NT2/D1 (cell line): ENCODE measurements at regions not wholly inside any gene's neighbourhood (a gene's known extent, or its start where the extent isn't known, plus 50 kb on each side); places are given as distances from the start of the nearest gene placed in this dataset.
A peak's percentile ranks its signal among the peaks of the same experiment; 100 is the strongest.

ENCODE experiments used
- DNase-seq: peaks from one replicate; pipeline ENCODE4 v3.0.0-alpha.2; 2011; ENCODE audit warnings: low read depth, low spot score
- H3K27me3 ChIP-seq: 2 replicates; pipeline ENCODE4 v1.6.0; 2011; ENCODE audit warnings: mild to moderate bottlenecking; ENCODE audit not compliant: insufficient read length, insufficient read depth
- H3K36me3 ChIP-seq: 2 replicates; pipeline ENCODE4 v1.6.1; 2011; ENCODE audit warnings: mild to moderate bottlenecking, low read length, mixed read lengths; ENCODE audit not compliant: insufficient read depth, insufficient read length
- H3K4me1 ChIP-seq: 2 replicates; pipeline ENCODE4 v1.5.1; 2011; ENCODE audit not compliant: insufficient read depth, insufficient read length
- H3K4me3 ChIP-seq: 2 replicates; pipeline ENCODE4 v1.5.1; 2011; ENCODE audit warnings: low read depth; ENCODE audit not compliant: insufficient read length
- H3K9ac ChIP-seq: 2 replicates; pipeline ENCODE4 v1.6.0; 2011; ENCODE audit warnings: low read depth; ENCODE audit not compliant: insufficient read length
- H3K9me3 ChIP-seq: 2 replicates; pipeline ENCODE4 v1.5.1; 2011; ENCODE audit warnings: mild to moderate bottlenecking, low read length; ENCODE audit not compliant: insufficient read depth
- SUZ12 ChIP-seq: IDR thresholded peaks from 2 replicates; pipeline ENCODE4 v1.6.1; 2011; ENCODE audit not compliant: insufficient read length, insufficient read depth; ENCODE audit errors: extremely low read depth
- YY1 ChIP-seq: IDR thresholded peaks from 2 replicates; pipeline ENCODE4 v1.6.1; 2011; ENCODE audit not compliant: insufficient read length, insufficient read depth
- ZNF274 ChIP-seq: IDR thresholded peaks from 2 replicates; pipeline ENCODE4 v1.6.1; 2011; ENCODE audit warnings: mild to moderate bottlenecking, low read depth, low read length

- Histone ChIP-seq H3K9me3 (0 out of 2 replicates have a peak, but pooled peaks cover 6% of the 10 kb centered on the region), H3K9ac (no peak overlapping the region), H3K36me3 (no peaks in the 10 kb centered on the region), H3K4me3 (no peak overlapping the region), H3K4me1 (no peaks in the 10 kb centered on the region), H3K27me3 (no peaks in the 10 kb centered on the region)
- DNase-seq = no peak
- no peak for TF ChIP-seq YY1
- no peak for TF ChIP-seq SUZ12
Measured at GRCh38 chr7:46759711-46760480, 822.0 kb downstream of the TNS3 start.

- H3K9ac ChIP-seq = no peak overlapping the region
- H3K36me3 ChIP-seq = no peaks in the 10 kb centered on the region
- no peak overlapping the region for H3K4me3 ChIP-seq
- H3K9me3 ChIP-seq = 0 out of 2 replicates have a peak, but pooled peaks cover 6% of the 10 kb centered on the region
- no peaks in the 10 kb centered on the region for H3K4me1 ChIP-seq
- no peaks in the 10 kb centered on the region for H3K27me3 ChIP-seq
- TF ChIP-seq ZNF274 = no peak
- no peak for TF ChIP-seq SUZ12
- no peak for TF ChIP-seq YY1
- DNase-seq = peak; percentile 28
Measured at GRCh38 chr7:46756996-46757395, 824.9 kb downstream of the TNS3 start.

- Histone ChIP-seq H3K9me3 (0 out of 2 replicates have a peak, but pooled peaks cover 6% of the 10 kb centered on the region), H3K4me3 (no peak overlapping the region), H3K4me1 (no peaks in the 10 kb centered on the region), H3K27me3 (no peaks in the 10 kb centered on the region), H3K36me3 (no peaks in the 10 kb centered on the region), H3K9ac (no peak overlapping the region)
- DNase-seq = no peak
- no peak for TF ChIP-seq ZNF274
- no peak for TF ChIP-seq YY1
- TF ChIP-seq SUZ12 = no peak
Measured at GRCh38 chr7:46756256-46756655, 825.7 kb downstream of the TNS3 start.

GRCh38 chr7:46755120-46756034 is 826.5 kb downstream of the TNS3 start:
- no peak for TF ChIP-seq YY1
- Histone ChIP-seq H3K4me1 (no peaks in the 10 kb centered on the region), H3K9ac (no peak overlapping the region), H3K27me3 (no peaks in the 10 kb centered on the region), H3K36me3 (no peaks in the 10 kb centered on the region), H3K4me3 (no peak overlapping the region), H3K9me3 (0 out of 2 replicates have a peak, but pooled peaks cover 6% of the 10 kb centered on the region)
- DNase-seq = no peak

GRCh38 chr7:46754140-46754720 is 827.7 kb downstream of the TNS3 start:
- Histone ChIP-seq H3K9me3 (0 out of 2 replicates have a peak, but pooled peaks cover 6% of the 10 kb centered on the region), H3K4me1 (no peaks in the 10 kb centered on the region), H3K9ac (no peak overlapping the region), H3K4me3 (no peak overlapping the region), H3K27me3 (no peaks in the 10 kb centered on the region), H3K36me3 (no peaks in the 10 kb centered on the region)
- DNase-seq = no peak
- no peak for TF ChIP-seq SUZ12
- no peak for TF ChIP-seq YY1
- no peak for TF ChIP-seq ZNF274

- DNase-seq = no peak
- Histone ChIP-seq H3K9ac (no peak overlapping the region), H3K9me3 (0 out of 2 replicates have a peak, but pooled peaks cover 6% of the 10 kb centered on the region), H3K27me3 (no peaks in the 10 kb centered on the region), H3K36me3 (no peaks in the 10 kb centered on the region), H3K4me3 (no peak overlapping the region), H3K4me1 (no peaks in the 10 kb centered on the region)
- TF ChIP-seq YY1 (no peak), SUZ12 (no peak), ZNF274 (no peak)
Measured at GRCh38 chr7:46753662-46754061, 828.2 kb downstream of the TNS3 start.
